Dedifferentiated amniotic fluid mesenchymal stem cell (primary cell): ENCODE measurements at regions not wholly inside any gene's neighbourhood (a gene's known extent, or its start where the extent isn't known, plus 50 kb on each side); places are given as distances from the start of the nearest gene placed in this dataset.
"Not testable (repeated sequence)": the region's sequence is repeated elsewhere in the genome, so short reads cannot be mapped to it uniquely, and the experiment has no call there.

Experiments
- DNase-seq: peaks from one replicate; pipeline ENCODE4 v3.0.0-alpha.2; 2016; ENCODE audit errors: extremely low spot score

- DNase-seq = no peak
These were observed 91.9 kb upstream of the TSPAN2 start for GRCh38 chr1:115181231-115181630.

DNA sequence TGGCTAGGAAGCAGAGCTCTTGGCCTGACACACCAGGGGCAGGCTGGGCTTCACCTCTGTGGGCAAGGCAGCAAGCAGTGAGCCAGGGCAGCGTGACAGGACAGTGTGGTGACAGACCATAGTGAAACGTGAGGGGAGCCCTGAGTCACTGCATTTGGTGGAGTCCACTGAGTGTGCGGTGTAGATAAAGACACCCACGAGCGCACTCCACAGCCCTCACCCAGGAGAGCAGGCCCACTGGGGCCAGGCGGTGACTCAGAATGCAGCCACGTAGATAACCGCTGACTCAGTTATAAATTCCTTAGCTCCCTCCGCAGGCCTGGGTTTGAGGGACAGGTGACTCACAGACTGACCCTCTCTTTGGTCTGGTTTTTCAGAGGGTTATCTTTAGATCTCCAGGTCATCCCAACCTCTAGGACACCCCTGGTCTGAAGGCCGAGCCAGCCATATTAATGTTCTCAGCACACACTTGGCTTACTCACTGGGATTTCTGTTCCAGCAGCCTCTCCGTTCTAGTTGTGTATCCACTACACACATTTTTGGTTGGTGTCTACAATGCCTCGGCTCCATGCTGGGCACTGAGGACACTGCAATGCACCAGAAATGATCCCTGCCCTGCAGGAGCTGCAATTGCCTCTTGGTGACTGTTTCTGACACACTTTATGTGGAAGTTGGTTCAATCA is 90.2 kb upstream of the TSPAN2 start:
- peak; percentile 85 for DNase-seq

GRCh38 chr1:115176189-115176588 is 86.9 kb upstream of the TSPAN2 start:
- no peak for DNase-seq

DNA sequence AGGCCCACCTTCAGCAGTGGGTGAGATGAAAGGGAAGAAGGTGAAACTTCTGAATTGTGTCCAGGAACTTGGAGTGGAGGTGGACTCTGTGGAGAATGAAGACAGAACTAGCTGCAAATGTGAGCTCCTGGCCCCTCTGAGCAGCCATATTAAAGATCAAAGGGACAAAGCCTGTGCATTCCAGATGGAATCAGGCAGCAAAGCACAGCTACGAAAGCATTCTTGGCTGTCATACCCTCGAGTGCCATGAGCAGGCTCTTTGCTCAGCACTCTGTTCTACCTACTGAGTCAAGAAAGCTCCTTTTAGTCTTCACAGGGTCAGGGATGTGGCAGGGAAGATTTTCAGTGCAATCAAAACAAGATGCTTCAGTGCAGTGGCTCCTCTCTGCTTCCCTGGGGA is 86.3 kb upstream of the TSPAN2 start:
- DNase-seq = no peak

DNA sequence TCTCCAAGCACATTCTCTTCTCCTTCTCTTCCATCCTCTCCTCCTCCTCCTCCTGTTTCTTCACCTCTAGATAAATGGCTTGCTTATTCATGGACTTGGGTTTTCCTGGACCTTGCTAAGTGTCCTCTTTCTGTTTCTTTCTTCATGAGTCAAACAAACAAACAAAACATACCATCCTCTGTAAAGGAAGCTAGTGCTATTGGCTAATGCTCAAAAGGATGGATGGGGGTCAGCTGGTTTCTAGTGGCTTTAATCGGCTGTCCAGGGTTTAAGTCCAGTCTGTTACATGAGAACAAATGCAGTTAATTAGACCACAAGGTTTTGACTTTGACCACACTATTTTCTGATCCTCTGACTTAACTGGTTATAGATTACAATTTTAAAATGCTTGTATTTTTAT is 83.8 kb upstream of the TSPAN2 start:
- no peak for DNase-seq

DNA sequence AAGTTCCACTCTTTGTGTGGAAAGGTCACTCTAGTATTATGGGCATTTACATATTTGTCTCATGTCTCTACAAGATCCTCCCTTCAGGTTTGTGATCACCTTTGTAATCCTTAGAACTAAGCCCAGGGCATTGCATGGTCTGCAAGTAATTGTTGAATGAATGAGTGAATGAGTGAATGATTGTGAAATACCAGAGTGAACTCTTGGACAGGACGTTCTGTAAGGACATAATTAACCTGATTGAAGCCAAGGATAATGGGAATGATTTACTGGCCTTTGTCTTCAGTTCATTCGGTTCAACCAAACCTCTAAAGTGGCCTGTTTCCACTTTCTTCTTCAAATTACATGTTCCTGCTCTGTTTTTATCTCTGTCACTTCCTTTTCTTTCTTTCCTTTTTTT is 83.0 kb upstream of the TSPAN2 start:
- DNase-seq = no peak

- no peak for DNase-seq
These were observed 81.7 kb upstream of the TSPAN2 start for GRCh38 chr1:115170961-115171392.

DNA sequence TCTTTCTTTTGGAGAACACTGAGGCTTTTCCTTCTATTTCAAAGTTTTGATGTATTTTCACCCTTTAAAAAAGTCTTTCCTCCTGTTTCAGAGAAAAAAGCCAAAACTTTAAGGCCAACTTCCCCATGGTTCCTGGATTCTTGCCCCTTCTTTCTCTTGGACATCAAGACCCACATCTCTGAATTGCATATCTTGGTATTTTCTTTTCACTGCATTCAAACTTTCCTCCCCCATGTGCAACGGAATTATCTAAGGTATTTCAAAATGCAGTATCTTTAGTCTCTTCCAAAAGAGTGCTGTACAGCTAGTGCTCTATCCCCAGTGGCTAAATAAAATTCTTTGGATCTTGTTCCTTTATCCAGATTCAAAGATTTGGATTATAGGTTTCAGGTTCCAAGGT is 81.1 kb upstream of the TSPAN2 start:
- DNase-seq = no peak

GRCh38 chr1:115168026-115168425 is 78.7 kb upstream of the TSPAN2 start:
- DNase-seq = no peak

DNA sequence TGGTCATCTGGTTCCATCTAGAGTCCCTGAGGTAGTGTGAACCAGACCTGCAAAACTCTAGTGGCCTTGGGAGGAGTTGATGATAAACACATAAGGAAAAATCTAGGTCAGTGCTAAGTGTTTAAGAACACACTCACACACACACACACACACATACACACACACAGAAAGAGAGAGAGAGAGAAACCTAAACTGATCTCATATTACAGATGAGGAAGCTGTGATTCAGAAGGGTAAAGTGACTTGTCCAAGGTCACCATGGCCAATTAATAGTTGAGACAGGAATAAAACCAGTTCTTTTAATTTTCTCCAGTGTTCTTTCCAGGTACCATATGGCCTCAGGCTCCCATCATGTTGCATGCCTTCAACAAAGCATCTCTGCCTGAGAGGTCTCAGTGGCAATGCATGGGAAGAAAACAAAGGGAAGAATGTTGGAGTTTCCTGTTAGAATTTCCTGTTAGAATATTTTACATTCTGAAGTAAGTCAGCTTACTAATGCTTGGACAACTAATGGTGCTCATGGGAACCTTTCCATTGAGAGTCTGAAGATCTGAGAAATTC is 77.3 kb upstream of the TSPAN2 start:
- DNase-seq = no peak

GRCh38 chr1:115165776-115166175 is 76.5 kb upstream of the TSPAN2 start:
- DNase-seq = no peak

GRCh38 chr1:115164940-115165705 is 75.8 kb upstream of the TSPAN2 start:
- DNase-seq = no peak

DNA sequence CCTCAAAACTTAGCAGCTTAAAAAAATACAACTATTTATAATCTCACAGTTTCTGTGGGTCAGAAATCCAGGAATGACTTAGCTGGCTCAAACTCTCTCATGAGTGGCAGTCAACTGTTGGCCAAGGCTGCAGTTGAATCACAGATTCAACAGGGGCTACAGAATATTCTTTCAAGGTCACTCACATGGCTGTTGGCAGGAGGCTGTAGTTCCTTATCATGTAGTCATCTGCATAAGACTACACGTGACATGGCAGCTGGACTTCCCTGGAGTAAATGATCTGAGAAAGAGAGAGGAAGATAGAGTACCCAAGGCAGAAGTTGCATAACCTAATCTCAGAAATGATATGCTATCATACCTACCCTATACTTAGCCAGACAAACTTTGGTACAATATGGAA is 75.2 kb upstream of the TSPAN2 start:
- no peak for DNase-seq

GRCh38 chr1:115160728-115161127 is 71.4 kb upstream of the TSPAN2 start:
- no peak for DNase-seq

DNA sequence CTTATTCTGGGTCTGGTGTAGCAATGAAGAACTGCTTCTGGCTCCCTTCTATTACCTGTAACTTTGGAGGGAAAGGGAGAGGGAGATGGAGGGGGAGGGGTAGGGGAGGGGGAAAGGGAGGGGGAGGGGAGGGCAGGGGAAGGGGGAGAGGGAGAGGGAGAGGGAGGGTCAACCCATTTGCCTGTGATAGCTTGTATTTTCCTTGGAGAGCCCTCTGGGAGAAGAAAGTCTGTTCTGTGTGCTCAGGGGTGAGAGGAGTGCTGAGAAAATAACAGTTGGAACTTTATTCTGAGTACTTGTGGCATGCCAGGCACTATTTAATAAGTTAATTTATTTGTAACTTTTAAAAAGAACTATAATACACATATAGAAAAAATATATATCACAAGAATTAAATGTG is 70.7 kb upstream of the TSPAN2 start:
- no peak for DNase-seq

DNA sequence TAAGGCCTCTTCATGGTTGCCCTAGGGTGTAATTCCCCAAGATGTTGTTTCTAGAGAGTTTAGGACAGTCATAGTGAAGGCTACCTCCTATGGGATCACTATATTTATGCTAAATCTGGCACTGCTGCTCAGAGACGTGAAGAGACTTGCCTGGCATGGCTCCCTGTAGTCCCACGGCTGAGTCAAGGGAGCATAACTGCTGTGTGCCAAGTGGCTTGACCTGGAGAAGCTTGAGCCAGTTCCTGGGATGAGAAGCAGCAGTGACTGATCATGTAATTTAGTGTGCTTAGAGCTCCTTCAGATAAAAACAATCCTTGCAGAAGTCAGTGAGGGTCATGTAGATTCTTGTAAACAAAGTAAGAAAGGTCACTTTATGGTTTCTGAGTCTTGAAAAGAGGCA is 68.9 kb upstream of the TSPAN2 start:
- peak; percentile 31 for DNase-seq

GRCh38 chr1:115156826-115157468 is 67.6 kb upstream of the TSPAN2 start:
- no peak for DNase-seq

DNA sequence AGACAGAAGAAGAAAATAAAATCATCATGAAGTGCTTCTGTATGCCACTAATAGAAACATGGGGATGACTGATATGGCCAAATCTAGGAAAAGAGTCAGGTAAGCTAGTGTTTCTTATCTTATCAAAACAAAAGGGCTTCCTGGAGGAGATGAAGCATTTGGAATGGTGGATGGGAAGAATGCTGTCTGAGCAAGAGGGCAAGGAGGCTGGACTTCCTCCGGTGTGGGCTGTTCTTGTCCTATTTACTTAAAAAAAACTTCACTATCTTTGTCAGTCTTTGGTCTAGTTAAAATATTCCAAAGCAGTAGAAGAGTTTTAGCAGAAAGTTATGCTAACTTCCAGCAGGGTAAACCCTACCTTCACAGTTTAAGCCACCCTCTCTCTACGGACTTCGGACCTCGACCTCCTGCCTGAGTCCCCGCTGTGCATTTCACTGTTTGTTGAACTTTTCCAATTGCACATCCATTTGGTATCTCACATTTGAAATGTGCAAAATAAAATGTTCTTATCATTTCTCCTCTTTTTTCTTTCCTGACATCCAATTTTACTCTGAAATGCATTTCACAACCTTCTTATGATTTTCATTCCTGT is 64.8 kb upstream of the TSPAN2 start:
- DNase-seq = no peak

GRCh38 chr1:115147928-115148327 is 58.6 kb upstream of the TSPAN2 start:
- DNase-seq = not testable (repeated sequence)

- no peak for DNase-seq
These were observed 55.9 kb upstream of the TSPAN2 start for GRCh38 chr1:115145226-115145625.

GRCh38 chr1:115144176-115144575 is 54.9 kb upstream of the TSPAN2 start:
- no peak for DNase-seq

GRCh38 chr1:115142616-115143015 is 53.3 kb upstream of the TSPAN2 start:
- DNase-seq = peak; percentile 67
